ENCODE measurements at regions not wholly inside any gene's neighbourhood (a gene's known extent, or its start where the extent isn't known, plus 50 kb on each side); places are given as distances from the start of the nearest gene placed in this dataset.

DNA sequence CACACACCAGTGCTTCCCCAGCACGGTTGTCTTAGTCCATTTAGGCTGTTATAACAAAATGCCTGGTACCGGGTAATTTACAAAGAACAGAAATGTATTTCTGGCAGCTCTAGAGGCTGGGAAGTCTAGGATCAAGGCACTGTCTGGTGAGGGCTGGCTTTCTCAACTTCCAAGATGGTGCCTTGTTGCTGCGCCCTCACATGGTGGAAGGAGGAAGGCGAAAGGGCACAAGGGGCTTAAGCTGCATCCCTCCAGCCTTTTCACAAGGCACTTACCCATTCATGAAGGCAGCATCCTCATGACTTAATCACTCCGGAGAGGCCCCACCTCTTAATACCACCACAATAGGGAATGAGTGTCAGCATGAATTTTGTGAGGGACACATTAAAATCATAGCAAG, 155.5 kb downstream of the SLC15A5 start:
- Histone ChIP-seq H3K27me3 (ENCODE audit: insufficient read depth, low read length) (no peaks in the 10 kb centered on the region), H3K36me3 (ENCODE audit: insufficient read depth, low read length) (no peaks in the 10 kb centered on the region), H3K79me2 (ENCODE audit: insufficient read depth, low read length) (no peaks in the 10 kb centered on the region), H3K4me3 (ENCODE audit: insufficient read depth, low read depth, low read length) (no peak overlapping the region), H3K4me2 (ENCODE audit: low read length) (no peak overlapping the region), H4K20me1 (ENCODE audit: insufficient read depth, low read length) (no peaks in the 10 kb centered on the region), H2AFZ (ENCODE audit: low read depth, low read length) (no peak overlapping the region), H3K9ac (ENCODE audit: low read length) (no peak overlapping the region), H3K4me1 (ENCODE audit: insufficient read depth, low read length) (no peaks in the 10 kb centered on the region), H3K9me3 (ENCODE audit: insufficient read depth, low read depth, low read length) (no peaks in the 10 kb centered on the region), H3K27ac (ENCODE audit: low read depth, low read length) (no peak overlapping the region)
- H3K4me1 Mint-ChIP-seq (ENCODE audit: low read depth, unreplicated experiment), result peaks cover 7% of the 10 kb centered on the region
- no peaks in the 10 kb centered on the region for H3K9me3 Mint-ChIP-seq (ENCODE audit: unreplicated experiment)
- no peak for TF ChIP-seq EZH2 (IDR thresholded peaks at IDR 0.05; ENCODE audit: insufficient read depth, low read length)
- TF ChIP-seq, protein P1, sequence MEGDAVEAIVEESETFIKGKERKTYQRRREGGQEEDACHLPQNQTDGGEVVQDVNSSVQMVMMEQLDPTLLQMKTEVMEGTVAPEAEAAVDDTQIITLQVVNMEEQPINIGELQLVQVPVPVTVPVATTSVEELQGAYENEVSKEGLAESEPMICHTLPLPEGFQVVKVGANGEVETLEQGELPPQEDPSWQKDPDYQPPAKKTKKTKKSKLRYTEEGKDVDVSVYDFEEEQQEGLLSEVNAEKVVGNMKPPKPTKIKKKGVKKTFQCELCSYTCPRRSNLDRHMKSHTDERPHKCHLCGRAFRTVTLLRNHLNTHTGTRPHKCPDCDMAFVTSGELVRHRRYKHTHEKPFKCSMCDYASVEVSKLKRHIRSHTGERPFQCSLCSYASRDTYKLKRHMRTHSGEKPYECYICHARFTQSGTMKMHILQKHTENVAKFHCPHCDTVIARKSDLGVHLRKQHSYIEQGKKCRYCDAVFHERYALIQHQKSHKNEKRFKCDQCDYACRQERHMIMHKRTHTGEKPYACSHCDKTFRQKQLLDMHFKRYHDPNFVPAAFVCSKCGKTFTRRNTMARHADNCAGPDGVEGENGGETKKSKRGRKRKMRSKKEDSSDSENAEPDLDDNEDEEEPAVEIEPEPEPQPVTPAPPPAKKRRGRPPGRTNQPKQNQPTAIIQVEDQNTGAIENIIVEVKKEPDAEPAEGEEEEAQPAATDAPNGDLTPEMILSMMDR (IDR thresholded peaks at IDR 0.05; ENCODE audit: insufficient read depth, low read depth, low read length), result no peak
- no peaks in the 10 kb centered on the region for H3K27me3 Mint-ChIP-seq (ENCODE audit: low read depth, unreplicated experiment)
- no peak for FAIRE-seq
- DNase-seq (ENCODE audit: low read depth), result no peak
- H3K27ac Mint-ChIP-seq (ENCODE audit: unreplicated experiment), result no peak overlapping the region
- no peaks in the 10 kb centered on the region for H3K36me3 Mint-ChIP-seq (ENCODE audit: low read depth, unreplicated experiment)
- H3K4me3 Mint-ChIP-seq (ENCODE audit: unreplicated experiment), result no peak overlapping the region

DNA sequence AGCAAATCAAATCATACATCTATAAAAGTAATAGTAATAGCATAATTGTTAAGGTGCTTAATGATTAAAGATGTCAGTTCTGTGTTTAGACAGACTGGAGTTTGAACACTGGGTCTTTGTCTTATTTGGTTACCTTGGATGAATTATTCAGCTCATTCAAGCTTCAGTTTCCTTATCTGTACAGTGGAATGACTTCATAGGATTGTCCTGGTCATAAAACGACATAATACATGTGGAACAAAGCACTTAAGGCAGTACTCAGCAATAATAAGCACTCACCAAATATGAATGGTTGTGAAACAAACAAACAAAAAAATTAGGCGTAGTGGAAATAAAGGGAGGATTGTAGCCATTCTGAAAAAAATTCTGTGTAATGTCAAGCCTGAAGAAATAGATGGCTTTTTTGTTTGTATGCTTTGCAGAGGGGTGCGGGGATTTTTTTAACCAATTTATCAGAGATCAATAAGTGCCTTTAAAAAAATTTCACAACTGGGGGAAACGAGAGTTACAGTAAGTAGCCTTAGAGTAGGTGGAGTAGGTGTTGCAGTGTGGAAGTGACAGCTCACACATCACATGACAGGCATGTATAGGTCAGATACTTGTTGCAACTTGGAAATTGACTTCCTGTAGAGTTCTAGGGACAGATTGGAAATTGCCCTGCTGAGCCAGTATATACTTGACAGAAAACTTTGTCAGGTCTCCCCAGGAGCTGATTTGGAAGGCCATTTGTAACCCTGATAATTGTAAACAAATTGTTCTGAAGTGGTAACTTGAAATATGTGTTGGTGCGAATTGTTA, 157.7 kb downstream of the SLC15A5 start:
- no peak overlapping the region for H3K4me3 ChIP-seq (ENCODE audit: insufficient read depth, low read depth, low read length)
- no peaks in the 10 kb centered on the region for H3K79me2 ChIP-seq (ENCODE audit: insufficient read depth, low read length)
- no peak for TF ChIP-seq EZH2 (IDR thresholded peaks at IDR 0.05; ENCODE audit: insufficient read depth, low read length)
- TF ChIP-seq, protein P1 (IDR thresholded peaks at IDR 0.05; ENCODE audit: insufficient read depth, low read depth, low read length), result no peak
- no peak overlapping the region for H3K9ac ChIP-seq (ENCODE audit: low read length)
- H4K20me1 ChIP-seq (ENCODE audit: insufficient read depth, low read length), result no peaks in the 10 kb centered on the region
- no peak overlapping the region for H3K4me3 Mint-ChIP-seq (ENCODE audit: unreplicated experiment)
- H3K9me3 Mint-ChIP-seq (ENCODE audit: unreplicated experiment), result no peaks in the 10 kb centered on the region
- H3K27me3 Mint-ChIP-seq (ENCODE audit: low read depth, unreplicated experiment), result no peaks in the 10 kb centered on the region
- H3K9me3 ChIP-seq (ENCODE audit: insufficient read depth, low read depth, low read length), result no peaks in the 10 kb centered on the region
- no peak overlapping the region for H3K27ac Mint-ChIP-seq (ENCODE audit: unreplicated experiment)
- H3K27ac ChIP-seq (ENCODE audit: low read depth, low read length), result no peak overlapping the region
- H3K27me3 ChIP-seq (ENCODE audit: insufficient read depth, low read length), result no peaks in the 10 kb centered on the region
- no peak overlapping the region for H2AFZ ChIP-seq (ENCODE audit: low read depth, low read length)
- H3K36me3 Mint-ChIP-seq (ENCODE audit: low read depth, unreplicated experiment), result no peaks in the 10 kb centered on the region
- FAIRE-seq, result no peak
- peaks cover 7% of the 10 kb centered on the region for H3K4me1 Mint-ChIP-seq (ENCODE audit: low read depth, unreplicated experiment)
- H3K4me1 ChIP-seq (ENCODE audit: insufficient read depth, low read length), result no peaks in the 10 kb centered on the region
- no peak overlapping the region for H3K4me2 ChIP-seq (ENCODE audit: low read length)
- no peak for DNase-seq (ENCODE audit: low read depth)
- H3K36me3 ChIP-seq (ENCODE audit: insufficient read depth, low read length), result no peaks in the 10 kb centered on the region

DNA sequence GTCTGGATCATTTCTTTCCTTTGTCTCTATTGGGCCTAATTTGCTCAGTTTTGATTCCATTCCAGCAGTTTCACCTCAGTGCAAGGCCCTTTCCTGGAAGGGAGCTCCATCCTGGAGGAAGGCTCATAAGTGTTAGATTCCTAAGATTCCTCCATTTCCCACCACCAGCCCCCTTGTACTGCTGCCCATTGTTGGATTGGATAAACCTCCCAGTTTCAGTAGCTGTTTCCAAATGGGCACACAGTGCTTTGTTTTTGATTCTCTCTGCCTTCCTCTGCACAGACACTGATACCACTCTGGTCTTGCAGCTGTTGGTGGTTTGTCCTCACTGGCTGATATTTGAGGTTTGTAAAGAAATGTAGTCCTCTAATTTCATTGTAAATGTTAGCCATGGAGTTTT, 158.9 kb downstream of the SLC15A5 start:
- Histone ChIP-seq H3K4me2 (ENCODE audit: low read length) (no peak overlapping the region), H3K9me3 (ENCODE audit: insufficient read depth, low read depth, low read length) (no peaks in the 10 kb centered on the region), H3K4me3 (ENCODE audit: insufficient read depth, low read depth, low read length) (no peak overlapping the region), H4K20me1 (ENCODE audit: insufficient read depth, low read length) (no peaks in the 10 kb centered on the region), H3K27ac (ENCODE audit: low read depth, low read length) (no peak overlapping the region), H3K36me3 (ENCODE audit: insufficient read depth, low read length) (no peaks in the 10 kb centered on the region), H3K27me3 (ENCODE audit: insufficient read depth, low read length) (no peaks in the 10 kb centered on the region), H3K9ac (ENCODE audit: low read length) (no peak overlapping the region), H3K79me2 (ENCODE audit: insufficient read depth, low read length) (no peaks in the 10 kb centered on the region), H3K4me1 (ENCODE audit: insufficient read depth, low read length) (no peaks in the 10 kb centered on the region), H2AFZ (ENCODE audit: low read depth, low read length) (no peak overlapping the region)
- Mint-ChIP-seq H3K9me3 (ENCODE audit: unreplicated experiment) (no peaks in the 10 kb centered on the region), H3K4me3 (ENCODE audit: unreplicated experiment) (no peak overlapping the region), H3K36me3 (ENCODE audit: low read depth, unreplicated experiment) (no peaks in the 10 kb centered on the region), H3K27ac (ENCODE audit: unreplicated experiment) (peak overlapping the region; percentile 28), H3K27me3 (ENCODE audit: low read depth, unreplicated experiment) (no peaks in the 10 kb centered on the region), H3K4me1 (ENCODE audit: low read depth, unreplicated experiment) (peaks cover 7% of the 10 kb centered on the region)
- TF ChIP-seq EZH2 (IDR thresholded peaks at IDR 0.05; ENCODE audit: insufficient read depth, low read length), result no peak
- TF ChIP-seq, protein P1 (IDR thresholded peaks at IDR 0.05; ENCODE audit: insufficient read depth, low read depth, low read length), result no peak
- peak; percentile 2 for DNase-seq (ENCODE audit: low read depth)
- FAIRE-seq, result no peak
